NCI-H524 treated with DMSO at 0.1 percent for 48 hours (cell line): ENCODE measurements at regions not wholly inside any gene's neighbourhood (a gene's known extent, or its start where the extent isn't known, plus 50 kb on each side); places are given as distances from the start of the nearest gene placed in this dataset.

ENCODE experiments used
- DNase-seq: peaks from one replicate; lab custom pipeline; 2025; lab: John Stamatoyannopoulos, UW

- DNase-seq: no peak
Observed at GRCh38 chr15:62802612-62803011, 239.9 kb upstream of the TPM1 start.

DNA sequence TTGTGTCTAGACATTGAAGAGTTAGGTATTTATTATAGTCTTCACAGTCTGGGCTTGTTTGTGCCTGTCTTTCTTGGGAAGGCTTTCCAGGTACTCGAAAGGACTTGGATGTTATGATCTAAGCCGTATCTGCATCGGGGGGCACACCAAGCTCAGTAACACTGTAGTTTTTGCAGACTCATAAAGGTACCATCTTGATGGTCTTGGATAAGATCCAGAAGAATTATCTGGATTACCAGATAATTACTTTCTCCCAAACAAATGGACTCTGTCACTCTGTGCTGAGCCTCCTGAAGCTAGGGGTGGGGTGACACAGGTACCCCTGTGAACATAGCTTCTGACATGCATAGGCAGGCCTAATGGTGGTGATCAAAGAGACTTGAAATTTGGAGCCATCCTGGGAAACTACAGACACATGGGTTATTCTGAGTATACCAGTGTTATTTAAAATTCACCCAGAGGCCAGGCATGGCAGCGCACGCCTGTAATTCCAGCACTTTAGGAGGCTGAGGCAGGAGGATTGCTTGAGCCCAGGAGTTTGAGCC is 238.6 kb upstream of the TPM1 start:
- no peak for DNase-seq

- no peak for DNase-seq
Observed at GRCh38 chr15:62805502-62805901, 237.0 kb upstream of the TPM1 start.

GRCh38 chr15:62807539-62808130 is 234.9 kb upstream of the TPM1 start:
- DNase-seq: no peak

DNA sequence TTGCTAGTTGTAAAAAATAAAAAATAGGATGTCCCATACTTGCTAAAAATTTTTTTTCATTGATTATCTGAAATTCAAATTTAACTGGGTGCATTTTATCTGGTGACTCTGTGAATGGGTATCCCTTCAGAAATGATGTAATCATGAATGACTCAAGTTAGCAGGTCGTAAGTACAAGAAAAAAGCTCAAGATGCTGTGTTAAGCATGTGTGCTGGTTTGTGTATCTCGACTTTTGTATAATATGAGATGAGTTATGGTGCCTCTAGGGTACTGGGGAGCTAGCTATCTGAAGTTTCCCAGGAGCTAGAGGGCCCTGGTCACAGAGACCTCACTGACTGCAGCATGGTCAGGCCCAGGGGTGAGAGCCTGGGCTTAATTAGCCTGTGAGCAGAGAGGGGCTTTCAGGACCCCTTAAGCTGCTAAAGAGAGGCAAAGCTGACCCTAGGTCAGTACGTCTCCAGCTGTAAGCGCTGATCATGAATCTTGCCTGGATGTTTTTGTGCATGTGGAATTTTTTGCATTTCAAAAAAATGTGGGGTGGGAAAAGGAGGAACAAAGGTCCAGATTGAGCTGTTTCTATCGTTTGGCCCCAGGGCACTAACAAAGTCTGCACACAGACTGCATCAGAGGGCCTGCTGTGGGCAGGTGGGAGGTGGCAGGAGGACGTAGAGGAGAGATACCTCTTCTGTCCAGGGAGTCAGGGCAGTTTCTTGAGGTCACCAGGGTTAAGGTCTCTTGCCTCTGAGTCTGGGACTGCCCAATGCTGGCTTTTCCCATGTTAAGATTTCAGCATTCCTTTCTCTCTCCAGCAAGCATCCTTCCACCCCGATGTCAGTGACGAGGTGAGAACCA is 233.2 kb upstream of the TPM1 start:
- DNase-seq: no peak

- DNase-seq: no peak
Observed at GRCh38 chr15:62809968-62810260, 232.6 kb upstream of the TPM1 start.

GRCh38 chr15:62812515-62812835 is 230.1 kb upstream of the TPM1 start:
- no peak for DNase-seq

GRCh38 chr15:62816342-62817069 is 226.0 kb upstream of the TPM1 start:
- no peak for DNase-seq

GRCh38 chr15:62818691-62819090 is 223.9 kb upstream of the TPM1 start:
- DNase-seq: no peak

GRCh38 chr15:62821384-62822131 is 221.0 kb upstream of the TPM1 start:
- DNase-seq: no peak

DNA sequence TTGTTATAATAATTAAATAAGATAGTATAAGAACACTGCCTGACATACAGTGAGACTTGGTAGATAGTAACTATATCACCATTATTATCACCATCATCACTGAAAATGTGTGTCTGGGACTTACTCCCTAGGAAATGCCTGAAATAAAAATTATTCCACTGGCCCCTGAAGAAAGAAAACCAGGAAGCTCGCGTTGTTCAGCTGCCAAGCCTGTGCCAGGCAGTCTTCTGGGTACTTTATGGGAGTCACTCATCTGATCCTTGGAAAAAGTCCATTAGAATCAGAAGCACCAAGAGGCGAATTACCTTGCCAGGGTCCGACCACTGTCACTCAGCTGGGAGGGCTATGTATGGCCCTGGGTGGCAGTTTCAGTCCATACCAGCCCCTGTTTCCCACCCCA is 220.3 kb upstream of the TPM1 start:
- DNase-seq: no peak

DNA sequence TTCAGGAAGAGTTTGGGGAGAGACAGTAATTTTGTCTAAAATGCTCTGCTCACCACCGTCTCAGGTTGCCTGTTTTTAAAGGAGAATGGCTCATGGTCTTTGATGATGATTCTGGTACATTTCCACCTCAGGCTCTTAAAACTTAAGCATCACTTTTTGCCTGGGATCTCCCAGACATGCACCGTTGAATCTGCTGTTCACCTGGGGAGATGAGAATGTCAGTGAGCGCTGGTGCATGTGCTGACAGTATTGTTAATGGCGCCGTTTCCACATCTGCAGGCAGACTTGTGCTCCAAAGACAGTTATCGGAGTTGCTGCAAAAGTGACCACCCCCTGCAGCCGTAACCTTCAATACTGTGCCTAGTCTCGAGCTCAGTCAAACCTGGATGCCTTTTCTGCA is 219.0 kb upstream of the TPM1 start:
- no peak for DNase-seq

- DNase-seq: no peak
Observed at GRCh38 chr15:62824111-62825015, 218.2 kb upstream of the TPM1 start.

- DNase-seq: no peak
Observed at GRCh38 chr15:62825191-62825590, 217.4 kb upstream of the TPM1 start.

GRCh38 chr15:62826561-62826960 is 216.0 kb upstream of the TPM1 start:
- no peak for DNase-seq

GRCh38 chr15:62828364-62828763 is 214.2 kb upstream of the TPM1 start:
- DNase-seq: no peak

DNA sequence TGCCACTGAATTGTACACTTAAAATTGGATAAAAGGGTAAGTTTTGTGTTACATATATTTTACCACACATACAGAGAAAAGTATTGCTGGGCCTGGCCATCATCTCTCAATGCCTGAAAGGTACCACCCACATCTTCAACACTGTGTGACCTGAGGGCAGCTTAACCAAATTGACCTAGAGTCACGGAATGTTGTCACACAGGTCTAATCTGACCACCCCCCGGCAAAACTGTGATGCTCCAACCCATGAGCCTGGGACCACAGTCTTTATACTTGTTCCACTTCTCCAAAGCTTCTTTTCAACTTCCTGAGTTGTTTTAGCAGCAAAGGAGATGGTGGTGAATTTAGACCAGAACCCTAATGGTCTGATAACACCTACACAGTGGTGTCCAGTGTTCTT is 210.3 kb upstream of the TPM1 start:
- DNase-seq: no peak

DNA sequence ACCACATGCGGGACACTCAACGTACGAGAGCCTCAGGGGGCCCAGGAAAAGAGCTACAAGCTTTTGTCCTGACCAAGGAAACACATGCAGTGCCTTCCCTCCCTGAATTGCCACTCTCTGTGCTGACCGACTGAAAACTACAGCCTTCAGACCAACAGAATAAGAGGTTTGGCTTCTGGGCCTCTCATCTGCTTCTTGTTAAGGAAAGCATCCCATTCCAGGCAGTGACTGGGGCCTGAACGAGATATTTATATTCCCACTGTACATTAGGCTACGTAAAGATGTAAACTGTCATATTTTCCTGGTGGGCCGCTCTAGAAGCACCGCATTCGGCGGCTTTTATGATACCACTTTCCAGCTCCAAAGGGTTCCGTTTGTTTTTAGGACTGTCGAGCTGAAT is 208.9 kb upstream of the TPM1 start:
- DNase-seq: no peak

GRCh38 chr15:62834686-62835329 is 207.7 kb upstream of the TPM1 start:
- DNase-seq: no peak

DNA sequence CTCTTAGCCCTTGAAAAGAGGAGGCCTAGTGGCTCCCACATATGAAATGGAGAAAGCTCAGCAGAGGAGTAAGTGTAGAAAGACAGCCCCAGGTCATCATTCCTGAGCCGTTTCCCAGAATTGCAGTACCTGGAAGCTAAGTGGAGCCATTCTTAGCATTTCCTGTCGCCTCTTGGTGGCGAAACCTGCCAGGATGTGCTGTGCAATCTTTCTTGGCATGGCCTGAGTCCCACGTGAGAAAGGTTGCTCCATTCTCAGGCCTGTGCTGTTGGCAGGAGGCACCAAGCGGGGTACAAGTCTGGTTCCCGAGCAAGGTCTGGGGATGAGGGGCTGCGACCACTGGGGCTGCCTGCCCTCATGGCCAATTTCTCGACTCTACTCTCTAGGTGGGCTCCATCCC is 207.2 kb upstream of the TPM1 start:
- no peak for DNase-seq

DNA sequence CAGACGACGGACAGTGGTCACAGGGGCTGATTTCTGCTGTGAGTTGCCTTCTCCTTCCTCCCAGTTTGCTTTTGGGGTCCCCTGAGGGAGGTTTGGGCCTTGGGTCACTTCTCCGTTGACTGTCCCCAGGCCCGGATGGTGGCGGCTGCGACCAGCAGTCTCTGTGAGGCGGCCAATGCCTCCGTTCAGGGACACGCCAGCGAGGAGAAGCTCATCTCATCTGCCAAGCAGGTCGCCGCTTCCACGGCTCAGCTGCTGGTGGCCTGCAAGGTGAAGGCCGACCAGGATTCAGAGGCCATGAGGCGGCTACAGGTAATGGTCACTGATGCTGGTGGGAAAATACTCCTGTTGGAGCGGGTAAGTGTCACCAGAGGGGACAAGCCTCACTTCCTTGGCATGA is 206.8 kb upstream of the TPM1 start:
- no peak for DNase-seq
